Hepatocyte (in vitro differentiated cells): ENCODE measurements at regions not wholly inside any gene's neighbourhood (a gene's known extent, or its start where the extent isn't known, plus 50 kb on each side); places are given as distances from the start of the nearest gene placed in this dataset.

Experiments
- CTCF ChIP-seq: fragments of 200-600 bp; sonication (generic); IDR thresholded peaks from 2 replicates; pipeline ENCODE4 v1.5.1; 2016; ENCODE audit warnings: antibody characterized with exemption, mild to moderate bottlenecking; ENCODE audit not compliant: poor library complexity
- EZH2 ChIP-seq: fragments of 200-600 bp; sonication (generic); IDR thresholded peaks from 2 replicates; pipeline ENCODE4 v1.6.1; 2016; ENCODE audit warnings: antibody characterized with exemption, mild to moderate bottlenecking, borderline replicate concordance

GRCh38 chr21:24824209-24824608 is 783.1 kb downstream of the MRPL39 start:
- TF ChIP-seq CTCF (no peak), EZH2 (no peak)
